ENCODE measurements at regions not wholly inside any gene's neighbourhood (a gene's known extent, or its start where the extent isn't known, plus 50 kb on each side); places are given as distances from the start of the nearest gene placed in this dataset.

- TF ChIP-seq CTCF (conservative IDR thresholded peaks at IDR 0.05 in 1 of 2, IDR thresholded peaks at IDR 0.05 in 1 of 2; ENCODE audit: extremely low read depth in 1 of 2, insufficient read depth in 1 of 2, low read depth in 1 of 2, low read length in 2 of 2) (no peak), EZH2 (IDR thresholded peaks at IDR 0.05; ENCODE audit: borderline replicate concordance, low read length) (no peak)
Measured at GRCh38 chr18:4557502-4557901, 102.4 kb upstream of the DLGAP1 start.
